Gastrocnemius medialis (tissue), 4 donors: ENCODE measurements at regions not wholly inside any gene's neighbourhood (a gene's known extent, or its start where the extent isn't known, plus 50 kb on each side); places are given as distances from the start of the nearest gene placed in this dataset.

Experiments used
- POLR2A ChIP-seq, 2 donors: fragments of 450-650 bp; IDR thresholded peaks; one replicate each; pipeline ENCODE4 v1.6.1; 2017; ENCODE audit warnings: antibody characterized with exemption in 2 of 2, mild to moderate bottlenecking in 2 of 2, moderate library complexity in 2 of 2
- TF ChIP-seq, protein P1 (sequence below), 5 experiments: fragments of 450-650 bp in 3 of 5; fragments of 200-600 bp in 2 of 5; sonication (generic) in 2 of 5; IDR thresholded peaks in 4 of 5; conservative IDR thresholded peaks in 1 of 5; 1 replicate in 4 of 5; 2 replicates in 1 of 5; pipeline ENCODE4 v1.5.1; 2016 to 2019; ENCODE audit warnings: antibody characterized with exemption in 5 of 5, mild to moderate bottlenecking in 3 of 5, moderate library complexity in 3 of 5

- TF ChIP-seq, protein P1, sequence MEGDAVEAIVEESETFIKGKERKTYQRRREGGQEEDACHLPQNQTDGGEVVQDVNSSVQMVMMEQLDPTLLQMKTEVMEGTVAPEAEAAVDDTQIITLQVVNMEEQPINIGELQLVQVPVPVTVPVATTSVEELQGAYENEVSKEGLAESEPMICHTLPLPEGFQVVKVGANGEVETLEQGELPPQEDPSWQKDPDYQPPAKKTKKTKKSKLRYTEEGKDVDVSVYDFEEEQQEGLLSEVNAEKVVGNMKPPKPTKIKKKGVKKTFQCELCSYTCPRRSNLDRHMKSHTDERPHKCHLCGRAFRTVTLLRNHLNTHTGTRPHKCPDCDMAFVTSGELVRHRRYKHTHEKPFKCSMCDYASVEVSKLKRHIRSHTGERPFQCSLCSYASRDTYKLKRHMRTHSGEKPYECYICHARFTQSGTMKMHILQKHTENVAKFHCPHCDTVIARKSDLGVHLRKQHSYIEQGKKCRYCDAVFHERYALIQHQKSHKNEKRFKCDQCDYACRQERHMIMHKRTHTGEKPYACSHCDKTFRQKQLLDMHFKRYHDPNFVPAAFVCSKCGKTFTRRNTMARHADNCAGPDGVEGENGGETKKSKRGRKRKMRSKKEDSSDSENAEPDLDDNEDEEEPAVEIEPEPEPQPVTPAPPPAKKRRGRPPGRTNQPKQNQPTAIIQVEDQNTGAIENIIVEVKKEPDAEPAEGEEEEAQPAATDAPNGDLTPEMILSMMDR (IDR thresholded peaks at IDR 0.05 in 4 of 5, conservative IDR thresholded peaks at IDR 0.05 in 1 of 5) = no peak
- no peak for TF ChIP-seq POLR2A (IDR thresholded peaks at IDR 0.05)
Measured at GRCh38 chr2:117190856-117191559, 623.5 kb upstream of the DDX18 start.
